GM19455 (cell line): ENCODE measurements at regions not wholly inside any gene's neighbourhood (a gene's known extent, or its start where the extent isn't known, plus 50 kb on each side); places are given as distances from the start of the nearest gene placed in this dataset.

Experiments
- ATAC-seq: cut with Tn5 transposase; IDR thresholded peaks from one replicate; pipeline ENCODE4 v1.9.1; 2021; ENCODE audit not compliant: unreplicated experiment

- no peak for ATAC-seq
Observed at GRCh38 chr9:118029425-118029824, 325.2 kb downstream of the TLR4 start.

- ATAC-seq = no peak
Observed at GRCh38 chr9:118034701-118035100, 330.5 kb downstream of the TLR4 start.

GRCh38 chr9:118038713-118039112 is 334.5 kb downstream of the TLR4 start:
- ATAC-seq = no peak

DNA sequence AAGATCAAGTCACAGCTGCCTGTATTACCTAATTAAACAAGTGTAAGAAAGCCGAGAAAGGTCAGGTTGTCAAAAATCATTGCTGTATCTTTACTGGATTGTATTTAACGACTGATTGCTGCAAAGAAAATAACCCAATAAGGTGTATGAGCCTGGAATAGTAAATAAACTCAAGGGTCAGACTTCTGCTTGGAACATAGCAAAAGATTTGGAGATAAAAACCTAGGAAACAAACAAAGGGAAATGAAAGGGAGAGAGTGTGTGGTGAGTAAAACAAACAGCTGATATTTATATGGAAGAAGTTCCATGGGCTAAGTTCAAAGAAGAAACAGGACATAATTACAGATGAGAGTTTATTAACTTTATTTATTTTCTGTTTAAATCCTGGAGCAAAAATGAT is 354.0 kb downstream of the TLR4 start:
- ATAC-seq = no peak

DNA sequence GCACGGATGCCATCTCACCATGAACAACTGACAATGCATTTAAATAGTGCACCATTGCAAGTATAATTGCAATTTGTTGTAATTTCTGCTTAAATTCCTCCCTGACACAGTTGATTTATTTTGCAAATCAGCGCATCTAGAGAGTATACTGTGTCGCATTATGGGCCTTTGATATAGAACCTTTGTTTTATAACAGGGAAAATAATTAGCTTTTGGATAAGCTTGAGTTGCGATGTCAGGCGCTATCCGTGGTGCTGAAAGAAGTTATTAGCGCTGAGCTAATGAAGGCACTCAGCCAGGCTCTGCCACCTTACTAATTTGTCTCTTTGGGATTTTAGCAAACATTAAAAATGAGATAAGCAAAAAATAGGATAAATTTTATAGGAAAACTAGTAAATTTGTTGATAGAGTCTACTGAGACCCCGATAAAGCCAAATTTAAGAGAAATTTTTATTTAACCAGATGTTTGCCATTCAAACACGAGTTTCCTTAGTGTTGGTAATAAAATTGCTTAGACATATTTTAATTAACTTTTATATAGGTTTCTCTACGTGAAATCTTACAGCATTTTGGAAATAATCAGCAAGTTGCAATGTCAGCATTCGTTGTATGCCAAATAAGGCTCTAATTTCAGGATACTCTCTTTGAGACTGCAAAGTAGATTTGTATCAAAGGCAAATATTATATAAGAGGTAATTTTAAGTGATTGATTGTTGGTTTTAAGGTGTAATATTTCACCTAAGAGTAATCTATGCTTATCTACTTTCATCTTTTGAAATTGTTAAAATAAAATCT is 355.5 kb downstream of the TLR4 start:
- ATAC-seq = no peak

DNA sequence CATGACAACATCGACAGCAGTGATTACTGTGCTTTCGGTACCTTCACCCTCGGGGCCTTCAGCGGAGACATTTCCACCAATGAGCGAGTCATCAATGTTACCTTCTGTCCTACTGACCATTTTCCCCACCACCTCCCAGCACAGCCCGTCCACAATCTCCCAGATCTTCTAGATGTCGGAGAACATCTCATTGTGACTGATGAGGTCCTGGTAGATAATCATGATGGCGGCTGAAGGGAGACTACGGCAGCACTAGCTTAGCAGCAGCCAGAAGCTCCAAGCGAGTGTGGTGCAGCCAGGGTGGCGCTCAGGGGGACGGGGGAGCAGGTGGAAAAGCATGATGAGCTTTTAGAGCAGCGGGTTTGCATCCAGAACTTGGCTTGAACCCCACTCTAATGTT is 379.0 kb downstream of the TLR4 start:
- no peak for ATAC-seq

DNA sequence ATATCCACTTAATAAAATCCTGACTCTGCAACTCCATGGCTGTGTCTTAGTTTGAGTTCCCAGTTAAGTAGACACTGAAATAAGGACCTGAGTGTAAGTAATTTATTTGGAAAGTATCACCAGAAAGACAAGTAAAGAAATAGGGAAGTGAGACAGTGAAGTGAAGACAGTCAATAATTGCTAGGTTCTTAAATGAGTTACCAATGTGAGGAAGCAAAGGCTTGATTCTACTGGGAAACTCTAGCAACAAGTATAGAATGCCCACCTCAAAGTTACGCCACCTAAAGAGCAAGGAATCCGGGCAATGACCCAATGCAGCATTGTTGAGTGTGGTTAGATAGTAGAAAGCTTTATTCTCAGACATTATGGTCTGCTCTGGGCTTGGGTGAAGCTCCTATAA is 383.9 kb downstream of the TLR4 start:
- ATAC-seq = no peak

- no peak for ATAC-seq
Observed at GRCh38 chr9:118091226-118091625, 387.0 kb downstream of the TLR4 start.

DNA sequence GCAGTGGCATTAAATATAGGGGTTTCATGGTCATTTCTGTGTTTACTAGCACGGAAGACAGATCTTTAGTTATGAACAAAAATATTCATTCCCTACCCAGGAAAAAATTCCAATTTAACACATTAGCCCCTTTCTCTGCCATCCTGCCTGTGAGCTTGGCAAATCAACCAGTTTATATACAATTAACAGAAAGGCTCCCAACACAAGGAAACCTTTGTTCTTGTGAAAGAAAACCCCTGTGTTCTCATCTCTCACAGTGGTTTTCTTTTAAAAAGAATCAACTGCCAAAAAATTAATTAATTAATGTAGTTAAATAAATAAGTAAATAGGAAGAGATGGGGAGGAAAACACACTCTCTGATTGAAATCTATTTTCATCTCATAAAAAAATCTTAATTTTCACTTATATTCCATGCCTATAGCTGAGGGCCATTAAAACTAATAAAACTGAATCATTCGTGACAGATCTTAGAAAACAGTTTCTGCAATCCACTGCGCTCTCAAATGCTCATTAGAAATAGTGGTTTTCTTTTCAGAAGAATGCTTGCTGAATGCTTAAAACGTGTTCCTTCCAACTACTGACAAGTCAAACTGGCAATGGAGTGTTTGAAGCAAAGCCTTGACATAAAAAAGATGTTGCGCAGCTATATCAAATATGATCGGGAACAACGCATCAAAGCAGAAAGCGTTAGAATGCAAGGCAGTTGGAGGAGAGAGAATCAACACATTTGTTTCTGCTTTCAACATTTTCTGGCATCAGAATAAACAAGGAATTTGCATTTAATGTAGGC is 387.7 kb downstream of the TLR4 start:
- ATAC-seq = no peak

DNA sequence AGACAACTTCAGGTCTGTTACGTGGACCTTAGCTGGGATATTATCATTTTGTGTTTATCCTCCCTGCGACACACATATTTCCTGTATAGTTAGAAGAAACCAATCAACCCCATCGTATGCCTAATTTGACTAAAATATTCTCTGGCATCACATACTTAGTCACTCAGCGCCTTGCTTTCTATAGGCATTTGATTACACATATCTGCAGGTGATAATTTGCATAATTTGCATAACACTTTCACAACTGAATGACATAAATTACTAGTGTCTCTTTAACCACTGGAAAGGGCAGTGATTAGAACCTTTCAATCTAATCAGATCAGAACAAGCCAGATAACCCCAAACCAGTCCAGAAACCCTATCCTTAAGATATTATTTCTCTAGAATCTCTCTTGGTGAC is 390.2 kb downstream of the TLR4 start:
- no peak for ATAC-seq

DNA sequence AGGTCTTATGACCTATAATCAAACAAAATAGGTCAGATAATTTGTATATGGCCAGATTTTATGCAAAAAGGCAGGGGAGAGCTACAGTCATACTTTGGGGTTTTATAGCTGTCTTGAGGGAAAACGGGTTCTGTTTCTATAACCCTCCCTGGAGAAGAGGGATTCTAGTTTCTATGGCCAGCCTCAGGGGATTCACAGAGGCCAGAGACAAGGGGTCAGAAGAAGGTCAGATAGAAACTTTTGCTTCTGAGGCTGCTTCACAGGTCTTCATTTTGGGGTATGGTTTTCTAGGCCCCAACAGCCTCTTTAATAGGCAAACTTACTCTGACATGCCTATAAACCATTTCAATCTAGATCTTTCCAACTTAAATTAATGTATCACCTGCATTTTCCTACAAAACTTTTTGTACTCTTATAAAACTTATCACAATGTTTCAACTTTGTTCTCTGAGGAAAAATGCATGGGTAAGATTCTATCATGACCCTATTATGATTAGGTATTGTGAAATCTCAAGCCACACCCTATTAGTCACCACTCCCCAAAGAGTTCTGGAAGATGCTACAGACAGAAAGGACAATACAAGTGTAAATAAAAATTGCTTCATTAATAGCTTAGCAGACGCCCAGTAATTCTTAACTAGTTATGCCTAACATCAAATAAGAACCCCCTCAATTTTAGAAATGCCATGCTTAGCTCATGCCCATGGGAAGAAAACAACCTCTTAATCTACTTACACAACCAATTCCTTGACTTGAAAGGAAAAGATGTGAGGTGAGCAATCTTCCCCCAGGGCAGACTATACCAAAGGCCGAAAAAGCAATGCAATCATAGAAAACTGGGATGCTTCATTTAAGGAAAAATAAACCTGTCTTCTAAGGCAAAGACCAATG is 396.6 kb downstream of the TLR4 start:
- ATAC-seq = no peak

DNA sequence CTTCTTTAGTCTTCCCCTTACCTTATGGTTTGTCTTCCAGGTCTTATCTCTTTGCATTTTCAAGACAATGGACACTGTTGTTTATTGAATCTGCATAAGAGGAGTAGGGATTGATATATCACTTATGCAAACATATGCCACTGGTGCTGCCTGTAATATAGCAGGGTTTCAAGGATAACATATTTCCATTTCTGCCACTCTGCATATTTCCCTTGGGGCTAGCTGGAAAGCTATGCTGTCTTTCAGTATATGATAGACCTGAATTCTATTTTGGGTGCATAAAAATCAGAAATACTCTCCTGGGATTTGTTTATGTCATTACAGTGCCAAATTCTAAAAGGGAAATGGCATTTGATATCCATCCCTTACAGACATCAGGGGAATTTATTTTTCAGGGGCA is 400.2 kb downstream of the TLR4 start:
- no peak for ATAC-seq

DNA sequence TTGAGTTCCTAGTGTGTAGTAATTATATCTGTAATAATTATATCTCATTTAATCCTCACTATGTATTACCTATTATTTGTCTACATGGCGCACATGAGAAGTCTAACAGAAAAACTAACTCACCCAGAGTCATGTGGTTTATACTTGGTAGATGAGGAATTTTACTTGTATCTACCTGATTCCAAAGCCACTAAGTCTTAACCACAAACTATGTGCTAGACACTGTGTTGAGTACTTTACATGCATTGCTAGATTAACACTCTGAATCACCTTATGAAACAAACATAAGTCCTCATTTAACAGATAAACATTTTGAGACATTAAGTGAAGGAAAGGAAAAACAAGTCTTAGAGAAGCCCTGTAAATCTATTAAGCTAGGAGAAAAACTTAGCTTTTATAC is 404.8 kb downstream of the TLR4 start:
- ATAC-seq = no peak

DNA sequence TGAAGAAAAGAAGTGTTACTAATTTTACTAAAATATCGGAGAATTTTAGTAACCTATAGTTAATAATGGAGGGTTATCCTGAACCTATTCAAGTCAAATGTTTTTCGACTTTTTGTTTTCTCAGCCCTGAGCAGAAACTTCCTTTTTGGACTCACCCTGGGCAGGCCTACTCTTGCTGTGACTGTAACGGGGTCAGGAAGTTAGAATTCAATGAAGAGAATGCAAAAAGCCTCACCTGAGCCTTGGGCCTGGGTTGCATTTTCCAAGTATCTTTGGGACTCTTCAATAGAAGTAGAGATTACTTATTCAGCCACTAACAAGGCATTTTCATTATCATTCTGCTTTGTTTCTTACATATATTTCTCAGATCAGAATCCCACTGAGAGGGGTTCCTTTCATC is 405.3 kb downstream of the TLR4 start:
- ATAC-seq = no peak

DNA sequence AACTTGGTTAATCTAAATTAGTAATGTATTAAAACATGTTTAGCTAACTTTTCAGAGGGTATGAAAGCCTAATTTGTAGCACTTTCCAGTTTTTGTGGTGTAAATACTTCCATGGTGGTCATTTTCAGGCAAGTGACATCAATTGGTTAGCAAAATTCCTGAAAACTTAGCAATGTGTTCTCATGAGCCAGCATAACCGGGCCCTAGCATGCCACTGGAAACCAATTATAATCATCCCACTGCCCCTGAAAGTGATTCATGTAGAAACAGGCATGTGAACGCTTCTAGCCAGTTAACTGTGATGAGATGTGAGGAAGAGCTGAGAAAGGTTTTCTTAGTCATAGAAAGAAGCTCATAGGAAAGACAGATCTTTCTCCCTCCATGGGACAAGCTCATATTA is 417.2 kb downstream of the TLR4 start:
- ATAC-seq = no peak

- ATAC-seq = no peak
Observed at GRCh38 chr9:118128313-118128712, 424.1 kb downstream of the TLR4 start.

DNA sequence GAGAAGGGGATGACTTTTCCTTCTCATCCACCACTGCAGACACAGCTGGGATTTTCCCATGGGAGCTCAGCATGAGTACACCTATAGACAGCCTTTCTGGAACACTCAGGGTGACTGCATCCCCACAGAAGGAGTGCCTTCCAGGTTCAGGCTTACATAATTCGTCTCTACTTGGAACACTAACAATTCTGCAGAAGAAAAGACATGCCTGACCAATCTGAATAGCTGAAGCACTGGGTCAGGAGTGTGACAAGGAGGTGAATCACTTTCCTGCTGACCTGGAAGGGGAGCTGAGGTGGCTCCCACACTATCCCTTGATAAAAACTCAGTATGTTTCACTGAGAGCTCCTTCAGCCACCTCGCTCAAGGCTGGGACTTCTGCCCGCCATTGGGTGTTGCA is 425.3 kb downstream of the TLR4 start:
- no peak for ATAC-seq

- no peak for ATAC-seq
Observed at GRCh38 chr9:118148990-118149389, 444.8 kb downstream of the TLR4 start.

DNA sequence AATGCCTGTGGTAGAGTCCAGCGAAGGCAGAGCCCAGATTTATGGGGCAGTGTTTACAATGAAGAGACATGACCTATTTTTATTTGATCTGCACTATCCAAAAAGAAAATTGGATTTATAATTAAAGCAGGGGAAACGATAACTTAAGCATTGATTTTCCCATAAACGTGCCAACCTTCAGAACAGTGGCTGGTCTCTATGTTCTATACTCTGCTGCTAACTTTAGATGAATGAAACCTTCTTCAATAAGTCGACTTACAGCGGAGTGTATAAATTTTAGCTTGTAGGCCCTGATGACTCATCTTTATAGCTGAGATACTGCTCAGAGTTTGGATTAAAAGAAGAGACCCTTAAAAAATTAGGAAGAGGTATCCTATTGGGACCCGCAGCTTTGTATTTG is 452.6 kb downstream of the TLR4 start:
- no peak for ATAC-seq

DNA sequence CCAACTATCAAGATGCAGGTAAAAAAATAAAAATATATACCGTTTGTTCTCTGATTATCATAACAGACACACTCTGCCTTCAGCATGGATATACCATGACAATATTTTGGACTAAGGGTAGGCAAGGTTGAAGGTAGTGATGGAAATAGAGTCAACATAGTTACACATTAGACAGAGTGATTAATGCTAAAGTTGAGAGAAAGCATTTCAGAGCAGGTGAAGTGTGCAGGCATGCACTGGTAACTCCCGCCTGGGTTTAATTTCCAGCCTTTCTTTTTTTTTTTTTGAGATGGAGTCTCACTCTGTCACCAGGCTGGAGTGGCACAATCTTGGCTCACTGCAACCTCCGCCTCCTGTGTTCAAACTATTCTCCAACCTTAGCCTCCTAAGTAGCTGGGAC is 458.5 kb downstream of the TLR4 start:
- ATAC-seq = no peak

- no peak for ATAC-seq
Observed at GRCh38 chr9:118163751-118164150, 459.5 kb downstream of the TLR4 start.

DNA sequence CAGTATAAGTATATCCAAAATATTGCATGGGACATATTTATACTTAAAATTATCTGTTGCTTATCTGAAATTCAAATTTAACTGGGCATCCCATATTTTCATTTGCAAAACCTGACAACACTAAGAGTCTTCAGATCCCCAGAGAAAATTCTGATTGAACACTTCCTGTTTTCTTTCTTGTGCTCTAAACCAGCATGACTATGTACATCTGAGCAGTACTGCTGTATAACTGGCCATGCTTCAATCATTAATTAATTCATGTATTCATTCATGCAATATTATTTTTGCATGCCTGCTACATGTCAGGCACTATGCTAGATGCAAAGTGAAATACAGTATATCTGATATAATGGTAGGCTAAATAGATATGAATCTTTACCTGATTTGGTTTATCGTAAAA is 461.2 kb downstream of the TLR4 start:
- no peak for ATAC-seq
